RCC 7860 (cell line): ENCODE measurements at regions not wholly inside any gene's neighbourhood (a gene's known extent, or its start where the extent isn't known, plus 50 kb on each side); places are given as distances from the start of the nearest gene placed in this dataset.

Source experiments
- DNase-seq: peaks from one replicate; pipeline ENCODE4 v3.0.0-alpha.2; 2015; ENCODE audit warnings: low spot score
- FAIRE-seq: peaks from 2 replicates; lab custom pipeline; 2012; peaks lifted over from hg19 to GRCh38; lab: Jason Lieb, UNC

GRCh38 chr12:25712169-25712568, 159.1 kb upstream of the LMNTD1 start:
- FAIRE-seq, result no peak
- no peak for DNase-seq

- DNase-seq (no peak), FAIRE-seq (no peak)
Observed at GRCh38 chr12:25713264-25713663, 160.2 kb upstream of the LMNTD1 start.

- FAIRE-seq (no peak), DNase-seq (no peak)
Observed at GRCh38 chr12:25714198-25714984, 161.3 kb upstream of the LMNTD1 start.

- FAIRE-seq (no peak), DNase-seq (no peak)
Observed at GRCh38 chr12:25715102-25715501, 162.0 kb upstream of the LMNTD1 start.

- DNase-seq (no peak), FAIRE-seq (no peak)
Observed at GRCh38 chr12:25716842-25717241, 163.8 kb upstream of the LMNTD1 start.

- DNase-seq, result no peak
- no peak for FAIRE-seq
Observed at GRCh38 chr12:25717552-25717951, 164.5 kb upstream of the LMNTD1 start.

GRCh38 chr12:25718081-25718731, 165.1 kb upstream of the LMNTD1 start:
- DNase-seq, result no peak
- FAIRE-seq, result no peak

- no peak for FAIRE-seq
- no peak for DNase-seq
Observed at GRCh38 chr12:25719505-25719904, 166.4 kb upstream of the LMNTD1 start.

- FAIRE-seq, result no peak
Observed at GRCh38 chr12:25723336-25723735, 170.3 kb upstream of the LMNTD1 start.

GRCh38 chr12:25723921-25724491, 170.9 kb upstream of the LMNTD1 start:
- FAIRE-seq, result no peak
- DNase-seq, result no peak

More at GRCh38 chr12:25723336-25723735, 170.3 kb upstream of the LMNTD1 start:
- no peak for DNase-seq

- no peak for FAIRE-seq
- DNase-seq, result no peak
Observed at GRCh38 chr12:25725470-25725869, 172.4 kb upstream of the LMNTD1 start.

GRCh38 chr12:25725931-25726330, 172.8 kb upstream of the LMNTD1 start:
- DNase-seq, result no peak
- no peak for FAIRE-seq

- no peak for DNase-seq
- FAIRE-seq, result no peak
Observed at GRCh38 chr12:25728056-25728595, 175.0 kb upstream of the LMNTD1 start.

GRCh38 chr12:25730489-25731349, 177.6 kb upstream of the LMNTD1 start:
- FAIRE-seq (no peak), DNase-seq (no peak)

GRCh38 chr12:25733541-25733940, 180.5 kb upstream of the LMNTD1 start:
- no peak for DNase-seq
- FAIRE-seq, result no peak

- FAIRE-seq (no peak), DNase-seq (no peak)
Observed at GRCh38 chr12:25734529-25735180, 181.6 kb upstream of the LMNTD1 start.

- no peak for DNase-seq
- no peak for FAIRE-seq
Observed at GRCh38 chr12:25740617-25741016, 187.5 kb upstream of the LMNTD1 start.

GRCh38 chr12:25741917-25742316, 188.8 kb upstream of the LMNTD1 start:
- FAIRE-seq, result no peak
- no peak for DNase-seq

- DNase-seq, result no peak
- FAIRE-seq, result no peak
Observed at GRCh38 chr12:25743679-25744215, 190.7 kb upstream of the LMNTD1 start.

- no peak for DNase-seq
- no peak for FAIRE-seq
Observed at GRCh38 chr12:25744313-25744712, 191.2 kb upstream of the LMNTD1 start.
